Kidney (tissue), 10 donors: ENCODE measurements at regions not wholly inside any gene's neighbourhood (a gene's known extent, or its start where the extent isn't known, plus 50 kb on each side); places are given as distances from the start of the nearest gene placed in this dataset.
"Not testable (repeated sequence)": the region's sequence is repeated elsewhere in the genome, so short reads cannot be mapped to it uniquely, and the experiment has no call there.

Experiments
- DNase-seq, 5 donors: peaks; one replicate each; pipeline ENCODE4 v3.0.0-alpha.2; 2013 to 2020
- FAIRE-seq: peaks from 2 replicates; lab custom pipeline; 2012; peaks lifted over from hg19 to GRCh38; lab: Jason Lieb, UNC
- H3K27ac ChIP-seq, 2 donors: one replicate each; pipeline ENCODE4 v1.7.0; 2013; ENCODE audit warnings: low read depth in 2 of 2, low read length in 2 of 2, inconsistent platforms in 1 of 2
- H3K27me3 ChIP-seq: one replicate; pipeline ENCODE4 v1.7.1; 2013; ENCODE audit warnings: low read length, inconsistent platforms; ENCODE audit not compliant: control insufficient read depth, insufficient read depth
- H3K36me3 ChIP-seq, 3 donors: one replicate each; pipeline versions ENCODE4 v1.7.0 to v1.7.1; 2013; ENCODE audit warnings: low read length in 3 of 3, control low read depth in 1 of 3, inconsistent platforms in 1 of 3; ENCODE audit not compliant: insufficient read depth in 3 of 3, control insufficient read depth in 2 of 3
- H3K4me1 ChIP-seq, 3 donors: one replicate each; pipeline versions ENCODE4 v1.7.0 to v1.7.1; 2013; ENCODE audit warnings: low read length in 3 of 3, inconsistent platforms in 1 of 3, low read depth in 1 of 3; ENCODE audit not compliant: control insufficient read depth in 2 of 3, insufficient read depth in 2 of 3
- H3K4me3 ChIP-seq, 3 donors: one replicate each; pipeline versions ENCODE4 v1.7.0 to v1.8.1; 2013; ENCODE audit warnings: low read length in 3 of 3, control low read depth in 1 of 3, inconsistent platforms in 1 of 3
- H3K9ac ChIP-seq, 3 donors: one replicate each; pipeline versions ENCODE4 v1.7.0 to v1.7.1; 2013; ENCODE audit warnings: low read length in 3 of 3, control low read depth in 1 of 3, inconsistent platforms in 1 of 3
- H3K9me3 ChIP-seq, 3 donors: one replicate each; pipeline versions ENCODE4 v1.7.0 to v1.7.1; 2013; ENCODE audit warnings: low read length in 3 of 3, control low read depth in 1 of 3, inconsistent platforms in 1 of 3; ENCODE audit not compliant: control insufficient read depth in 2 of 3, insufficient read depth in 1 of 3
- intact Hi-C: fragments of 100-400 bp; cut with DNase I; formaldehyde crosslinking; loops from one replicate; pipeline ENCODE4 v1.11.1; 2022
- donor health status: control.
- donor health status: control.
- donor health status: DM: yes; HTN: yes; CAD: no.
- donor health status: Normal renal cell carcinoma (clear cell type).

- H3K4me3 ChIP-seq, H3K36me3 ChIP-seq, FAIRE-seq, H3K27ac ChIP-seq, intact Hi-C loops, H3K9me3 ChIP-seq, H3K9ac ChIP-seq, H3K4me1 ChIP-seq, H3K27me3 ChIP-seq, DNase-seq: not testable (repeated sequence)
Observed at GRCh38 chrX:222800-223513, 58.2 kb upstream of the PLCXD1 start.

- FAIRE-seq, H3K36me3 ChIP-seq, H3K27me3 ChIP-seq, H3K9me3 ChIP-seq, H3K27ac ChIP-seq, intact Hi-C loops, H3K4me3 ChIP-seq, H3K4me1 ChIP-seq, DNase-seq, H3K9ac ChIP-seq: not testable (repeated sequence)
Observed at GRCh38 chrX:223514-223854, 57.7 kb upstream of the PLCXD1 start.

GRCh38 chrX:226474-227164 lies 54.6 kb upstream of the PLCXD1 start:
- H3K4me1 ChIP-seq, FAIRE-seq, H3K36me3 ChIP-seq, intact Hi-C loops, H3K9me3 ChIP-seq, H3K27me3 ChIP-seq, H3K9ac ChIP-seq, H3K27ac ChIP-seq, H3K4me3 ChIP-seq: not testable (repeated sequence)
- peak in 2 of 5 donors; percentile 47 to 85 for DNase-seq

- H3K4me3 ChIP-seq, H3K4me1 ChIP-seq, H3K27ac ChIP-seq, H3K9ac ChIP-seq, H3K27me3 ChIP-seq, intact Hi-C loops, FAIRE-seq, H3K9me3 ChIP-seq, H3K36me3 ChIP-seq: not testable (repeated sequence)
- peak in 1 of 5 donors; percentile 54 for DNase-seq
Observed at GRCh38 chrX:227396-227795, 53.8 kb upstream of the PLCXD1 start.
